ENCODE measurements at regions not wholly inside any gene's neighbourhood (a gene's known extent, or its start where the extent isn't known, plus 50 kb on each side); places are given as distances from the start of the nearest gene placed in this dataset.
A peak's percentile ranks its signal among the peaks of the same experiment; 100 is the strongest.

GRCh38 chr1:191575180-191575579 lies 583.1 kb upstream of the RGS18 start:
- H3K4me1 ChIP-seq (ENCODE audit: insufficient read depth, low read length): no peaks in the 10 kb centered on the region

GRCh38 chr1:191575746-191576145 lies 582.5 kb upstream of the RGS18 start:
- DNase-seq (no peak), ATAC-seq (ENCODE audit: insufficient read depth, low read depth) (0 out of 3 replicates have a peak, but pooled peaks have one; percentile 39)
- H3K27ac ChIP-seq (ENCODE audit: low read length): no peak overlapping the region
- no peak overlapping the region for H3K4me2 ChIP-seq (ENCODE audit: insufficient read depth, low read length)
- H3K27me3 ChIP-seq (ENCODE audit: insufficient read depth, low read length, poor library complexity): no peaks in the 10 kb centered on the region
- no peak overlapping the region for H3K4me3 ChIP-seq (ENCODE audit: low read depth in 1 of 2, low read length in 2 of 2)
- H4K20me1 ChIP-seq (ENCODE audit: insufficient read depth, low read length): no peaks in the 10 kb centered on the region
- H3K9me3 ChIP-seq (ENCODE audit: insufficient read depth, low read length, severe bottlenecking): no peaks in the 10 kb centered on the region
- no peaks in the 10 kb centered on the region for H3K4me1 ChIP-seq (ENCODE audit: insufficient read depth, low read length)
- no peak overlapping the region for H3K9ac ChIP-seq (ENCODE audit: low read depth, low read length)
- H3K79me2 ChIP-seq (ENCODE audit: insufficient read depth, low read length): no peaks in the 10 kb centered on the region
- H3K36me3 ChIP-seq (ENCODE audit: insufficient read depth, low read length): no peaks in the 10 kb centered on the region
- no peak overlapping the region for H2AFZ ChIP-seq (ENCODE audit: low read depth, low read length)
- no peak for TF ChIP-seq CTCF (IDR thresholded peaks at IDR 0.05; ENCODE audit: borderline replicate concordance, extremely low read depth, low read length, poor library complexity, severe bottlenecking)
- no peak for TF ChIP-seq EZH2 (IDR thresholded peaks at IDR 0.05; ENCODE audit: borderline replicate concordance, low read depth, low read length, severe bottlenecking)

More at GRCh38 chr1:191575180-191575579, 583.1 kb upstream of the RGS18 start:
- Histone ChIP-seq H3K4me3 (ENCODE audit: low read depth in 1 of 2, low read length in 2 of 2) (no peak overlapping the region), H3K9ac (ENCODE audit: low read depth, low read length) (no peak overlapping the region), H3K36me3 (ENCODE audit: insufficient read depth, low read length) (no peaks in the 10 kb centered on the region), H3K4me2 (ENCODE audit: insufficient read depth, low read length) (no peak overlapping the region), H3K79me2 (ENCODE audit: insufficient read depth, low read length) (no peaks in the 10 kb centered on the region), H2AFZ (ENCODE audit: low read depth, low read length) (no peak overlapping the region), H3K27ac (ENCODE audit: low read length) (no peak overlapping the region), H3K27me3 (ENCODE audit: insufficient read depth, low read length, poor library complexity) (no peaks in the 10 kb centered on the region), H3K9me3 (ENCODE audit: insufficient read depth, low read length, severe bottlenecking) (no peaks in the 10 kb centered on the region), H4K20me1 (ENCODE audit: insufficient read depth, low read length) (no peaks in the 10 kb centered on the region)
- DNase-seq (no peak), ATAC-seq (ENCODE audit: insufficient read depth, low read depth) (no peak)
- TF ChIP-seq EZH2 (IDR thresholded peaks at IDR 0.05; ENCODE audit: borderline replicate concordance, low read depth, low read length, severe bottlenecking) (no peak), CTCF (IDR thresholded peaks at IDR 0.05; ENCODE audit: borderline replicate concordance, extremely low read depth, low read length, poor library complexity, severe bottlenecking) (no peak)

GRCh38 chr1:191577213-191577612 lies 581.0 kb upstream of the RGS18 start:
- Histone ChIP-seq H3K4me2 (ENCODE audit: insufficient read depth, low read length) (no peak overlapping the region), H3K9ac (ENCODE audit: low read depth, low read length) (no peak overlapping the region), H4K20me1 (ENCODE audit: insufficient read depth, low read length) (no peaks in the 10 kb centered on the region), H3K79me2 (ENCODE audit: insufficient read depth, low read length) (no peaks in the 10 kb centered on the region), H3K4me3 (ENCODE audit: low read depth in 1 of 2, low read length in 2 of 2) (no peak overlapping the region), H2AFZ (ENCODE audit: low read depth, low read length) (no peak overlapping the region), H3K9me3 (ENCODE audit: insufficient read depth, low read length, severe bottlenecking) (no peaks in the 10 kb centered on the region), H3K36me3 (ENCODE audit: insufficient read depth, low read length) (no peaks in the 10 kb centered on the region), H3K27me3 (ENCODE audit: insufficient read depth, low read length, poor library complexity) (no peaks in the 10 kb centered on the region), H3K4me1 (ENCODE audit: insufficient read depth, low read length) (no peaks in the 10 kb centered on the region), H3K27ac (ENCODE audit: low read length) (no peak overlapping the region)
- TF ChIP-seq EZH2 (IDR thresholded peaks at IDR 0.05; ENCODE audit: borderline replicate concordance, low read depth, low read length, severe bottlenecking): no peak
- no peak for DNase-seq
- ATAC-seq (ENCODE audit: insufficient read depth, low read depth): no peak

DNA sequence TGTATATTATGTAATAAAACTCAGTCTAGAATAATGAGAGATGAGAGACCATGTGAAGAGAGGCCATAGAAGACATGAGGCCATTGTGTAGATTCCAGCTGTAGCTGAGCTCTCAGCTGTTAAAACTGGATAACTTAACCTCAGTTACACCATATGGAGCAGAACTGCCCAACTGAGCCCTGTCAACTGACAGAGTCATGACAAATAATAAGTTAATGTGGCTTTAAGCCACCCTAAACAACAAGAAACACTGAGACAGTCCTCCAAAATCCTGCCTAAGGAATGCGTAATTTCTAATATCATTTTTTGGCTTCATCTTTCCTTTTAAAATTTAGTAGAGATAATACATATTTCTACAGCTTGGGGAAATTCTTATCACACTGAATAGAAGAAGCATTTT lies 580.0 kb upstream of the RGS18 start:
- no peak for DNase-seq
- Histone ChIP-seq H4K20me1 (ENCODE audit: insufficient read depth, low read length) (no peaks in the 10 kb centered on the region), H3K27me3 (ENCODE audit: insufficient read depth, low read length, poor library complexity) (no peaks in the 10 kb centered on the region), H3K79me2 (ENCODE audit: insufficient read depth, low read length) (no peaks in the 10 kb centered on the region), H3K9me3 (ENCODE audit: insufficient read depth, low read length, severe bottlenecking) (no peaks in the 10 kb centered on the region), H2AFZ (ENCODE audit: low read depth, low read length) (peak overlapping the region; percentile 63), H3K4me1 (ENCODE audit: insufficient read depth, low read length) (no peaks in the 10 kb centered on the region), H3K4me2 (ENCODE audit: insufficient read depth, low read length) (no peak overlapping the region), H3K4me3 (ENCODE audit: low read depth in 1 of 2, low read length in 2 of 2) (no peak overlapping the region), H3K9ac (ENCODE audit: low read depth, low read length) (no peak overlapping the region), H3K27ac (ENCODE audit: low read length) (no peak overlapping the region), H3K36me3 (ENCODE audit: insufficient read depth, low read length) (no peaks in the 10 kb centered on the region)
- no peak for ATAC-seq (ENCODE audit: insufficient read depth, low read depth)
- no peak for TF ChIP-seq CTCF (IDR thresholded peaks at IDR 0.05; ENCODE audit: borderline replicate concordance, extremely low read depth, low read length, poor library complexity, severe bottlenecking)
- no peak for TF ChIP-seq EZH2 (IDR thresholded peaks at IDR 0.05; ENCODE audit: borderline replicate concordance, low read depth, low read length, severe bottlenecking)
